HG02678 (cell line): ENCODE measurements at regions not wholly inside any gene's neighbourhood (a gene's known extent, or its start where the extent isn't known, plus 50 kb on each side); places are given as distances from the start of the nearest gene placed in this dataset.

Experiments used
- ATAC-seq: cut with Tn5 transposase; IDR thresholded peaks from one replicate; pipeline ENCODE4 v1.9.1; 2021; ENCODE audit warnings: mild to moderate bottlenecking, moderate library complexity; ENCODE audit not compliant: unreplicated experiment

DNA sequence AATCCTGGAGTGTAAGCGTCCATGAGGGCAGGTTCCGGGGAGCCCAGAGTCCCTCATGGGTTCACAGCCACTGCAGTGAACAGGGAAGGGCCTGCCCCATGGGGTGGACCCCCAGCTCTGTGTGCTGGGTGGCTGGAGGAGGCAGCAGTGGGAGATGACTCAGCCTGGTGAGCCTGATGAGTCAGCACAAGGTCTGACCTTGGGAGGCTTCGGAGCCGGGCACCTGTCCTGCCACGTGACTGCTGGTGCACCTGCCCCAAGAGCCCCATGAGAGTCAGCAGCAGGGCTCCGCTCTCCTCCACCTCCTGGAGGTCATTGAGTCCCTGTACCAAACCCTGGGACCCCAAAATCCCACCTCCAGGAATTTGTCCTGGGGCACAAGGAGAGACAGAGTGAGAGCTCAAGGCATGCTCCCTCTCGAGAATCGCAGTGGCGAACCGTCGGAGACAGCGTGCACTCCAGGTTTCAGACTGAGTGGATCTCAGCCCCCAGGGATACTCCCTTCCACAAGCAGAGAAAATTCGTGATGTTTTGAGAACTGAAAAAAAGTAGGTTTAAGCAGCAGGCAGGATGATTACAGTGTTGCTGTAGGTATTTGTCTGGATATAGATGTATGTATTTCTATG lies 1221.7 kb downstream of the BRD1 start:
- no peak for ATAC-seq

DNA sequence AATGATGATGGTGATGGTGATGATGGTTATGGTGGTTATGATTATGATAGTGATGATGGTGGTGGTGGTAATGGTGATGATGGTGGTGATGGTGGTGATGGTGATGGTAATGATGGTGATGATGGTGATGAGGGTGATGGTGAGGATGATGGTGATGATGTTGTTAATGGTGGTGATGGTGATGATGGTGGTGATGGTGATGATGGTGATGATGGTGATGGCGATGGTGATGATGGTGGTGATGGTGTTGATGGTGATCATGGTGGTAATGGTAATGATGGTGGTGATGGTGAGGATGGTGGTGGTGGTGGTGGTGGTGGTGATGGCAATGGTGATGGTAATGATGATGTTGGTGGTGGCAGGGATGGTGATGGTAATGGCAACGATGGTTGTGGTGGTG lies 1222.5 kb downstream of the BRD1 start:
- no peak for ATAC-seq

DNA sequence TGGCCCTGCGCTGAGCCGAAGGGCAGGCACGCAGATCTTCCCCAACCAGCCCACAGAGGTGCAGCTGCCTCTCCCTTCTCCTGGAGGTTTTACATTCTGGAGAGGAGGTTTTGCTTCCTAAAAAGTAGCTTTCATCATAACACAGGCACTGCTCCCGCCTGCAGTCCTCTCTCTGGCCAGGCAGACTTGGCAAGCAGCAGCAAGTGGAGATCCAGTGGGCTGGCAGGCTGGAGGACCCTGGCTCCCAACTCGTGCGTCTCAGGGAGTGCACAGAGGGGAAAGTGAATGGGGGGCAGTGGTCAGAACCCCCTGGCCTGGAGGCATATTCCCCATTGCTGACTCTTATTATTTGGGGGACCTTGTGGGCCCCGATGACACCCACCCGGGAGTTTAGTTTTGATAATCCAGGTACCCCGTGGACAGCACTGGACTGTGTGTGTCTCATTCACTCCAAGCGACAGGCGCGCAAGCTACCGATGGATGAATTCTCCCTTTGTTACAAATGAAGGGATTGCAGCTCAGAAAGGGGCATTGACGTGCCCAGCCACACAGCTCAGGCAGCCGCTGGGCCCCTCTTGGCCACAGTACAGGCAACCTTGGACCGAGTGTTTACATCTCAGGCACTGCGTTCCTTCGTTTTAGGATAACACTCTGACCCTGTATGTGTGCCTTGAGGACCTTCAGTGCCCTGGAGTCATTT lies 1223.9 kb downstream of the BRD1 start:
- ATAC-seq, result no peak

DNA sequence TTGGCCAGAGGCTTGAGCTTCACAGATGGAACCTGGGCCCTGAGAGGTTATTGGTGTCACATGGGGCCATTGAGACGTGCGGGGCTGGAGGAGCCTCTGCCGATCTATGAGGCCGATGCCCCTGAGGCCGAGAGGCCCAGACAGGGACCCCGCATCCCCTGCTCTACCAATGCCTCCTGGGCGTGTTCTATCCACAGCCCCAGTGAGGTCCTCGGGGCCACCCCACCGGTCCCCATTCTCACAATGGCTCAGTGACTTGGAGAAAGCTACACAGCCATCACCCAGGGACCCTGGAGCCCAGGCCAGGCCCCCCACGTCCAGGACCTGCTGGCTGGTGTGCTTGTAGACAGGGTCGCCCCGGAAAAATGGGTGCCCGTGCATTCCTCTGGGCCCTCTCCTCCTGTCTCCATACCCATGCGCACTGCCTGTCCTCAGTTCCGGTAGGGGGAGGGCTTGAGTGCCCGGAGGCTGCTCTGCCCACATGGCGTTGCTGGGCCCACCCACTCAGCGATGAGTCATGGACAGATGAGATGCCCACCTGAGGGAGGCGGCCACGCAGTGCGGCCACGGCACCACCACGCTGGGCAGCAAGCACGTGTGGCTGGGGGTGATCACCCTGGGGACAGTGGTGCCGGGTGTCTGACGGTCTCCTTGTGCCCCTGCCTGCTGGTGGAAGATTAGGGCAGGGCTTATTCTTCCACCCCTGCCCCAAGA lies 1224.7 kb downstream of the BRD1 start:
- ATAC-seq, result no peak

DNA sequence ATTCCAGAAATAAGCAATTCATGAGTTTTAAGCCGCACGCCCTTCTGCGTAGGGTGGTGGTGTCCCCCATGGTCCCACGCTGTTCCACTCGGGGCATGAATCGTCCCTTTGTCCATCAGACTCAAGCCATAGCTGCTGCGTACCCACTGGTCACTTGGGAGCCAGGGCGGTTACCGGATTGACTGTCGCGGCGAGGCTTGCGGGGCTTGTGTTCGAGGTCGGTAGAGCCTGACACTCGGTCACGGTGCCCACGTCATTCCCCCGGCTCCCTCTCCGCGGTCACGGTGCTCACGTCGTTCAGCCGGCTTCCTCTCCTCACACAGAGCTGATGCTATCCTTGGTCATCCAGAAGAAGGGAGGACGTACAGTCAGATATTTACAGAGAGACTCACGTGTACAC lies 1227.0 kb downstream of the BRD1 start:
- no peak for ATAC-seq

DNA sequence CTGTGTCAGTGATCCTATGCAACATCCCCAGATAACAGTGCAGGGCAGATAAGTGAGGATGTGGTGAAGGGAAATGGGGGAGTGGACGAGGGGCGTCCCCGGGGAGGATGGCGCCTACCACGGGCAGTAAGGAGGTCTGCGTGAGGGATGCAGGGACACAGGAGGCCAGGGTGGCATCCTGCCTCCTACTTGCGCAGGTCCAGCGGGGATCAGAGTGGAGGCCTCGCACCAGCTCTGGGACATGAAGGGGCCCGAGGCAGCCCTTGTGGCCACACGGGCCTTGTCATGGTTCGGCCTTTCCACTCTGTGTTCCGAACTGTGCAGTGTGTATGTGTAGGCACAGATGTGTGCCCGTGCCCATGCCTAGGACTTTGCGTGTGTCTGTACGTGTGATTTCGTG lies 1227.5 kb downstream of the BRD1 start:
- ATAC-seq, result no peak

DNA sequence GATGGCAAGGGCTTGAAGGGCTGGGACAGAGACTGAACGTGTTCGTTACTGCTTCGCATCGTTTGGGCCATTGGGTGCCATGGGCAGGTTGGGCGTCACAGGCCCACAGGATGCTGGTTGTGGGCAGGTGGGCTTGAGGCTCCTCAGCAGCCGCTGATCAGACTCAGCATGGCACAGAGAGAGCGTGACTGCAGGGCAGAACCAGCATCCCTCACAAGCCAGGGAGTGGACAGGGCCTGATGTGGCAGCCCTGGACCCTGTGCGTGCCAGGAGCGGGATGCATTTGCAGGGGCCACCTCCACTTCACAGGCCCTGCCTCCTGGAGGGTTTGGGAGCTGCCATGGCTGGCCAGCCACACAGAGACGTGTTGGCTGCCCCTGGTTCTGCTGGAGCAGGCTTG lies 1228.3 kb downstream of the BRD1 start:
- no peak for ATAC-seq

DNA sequence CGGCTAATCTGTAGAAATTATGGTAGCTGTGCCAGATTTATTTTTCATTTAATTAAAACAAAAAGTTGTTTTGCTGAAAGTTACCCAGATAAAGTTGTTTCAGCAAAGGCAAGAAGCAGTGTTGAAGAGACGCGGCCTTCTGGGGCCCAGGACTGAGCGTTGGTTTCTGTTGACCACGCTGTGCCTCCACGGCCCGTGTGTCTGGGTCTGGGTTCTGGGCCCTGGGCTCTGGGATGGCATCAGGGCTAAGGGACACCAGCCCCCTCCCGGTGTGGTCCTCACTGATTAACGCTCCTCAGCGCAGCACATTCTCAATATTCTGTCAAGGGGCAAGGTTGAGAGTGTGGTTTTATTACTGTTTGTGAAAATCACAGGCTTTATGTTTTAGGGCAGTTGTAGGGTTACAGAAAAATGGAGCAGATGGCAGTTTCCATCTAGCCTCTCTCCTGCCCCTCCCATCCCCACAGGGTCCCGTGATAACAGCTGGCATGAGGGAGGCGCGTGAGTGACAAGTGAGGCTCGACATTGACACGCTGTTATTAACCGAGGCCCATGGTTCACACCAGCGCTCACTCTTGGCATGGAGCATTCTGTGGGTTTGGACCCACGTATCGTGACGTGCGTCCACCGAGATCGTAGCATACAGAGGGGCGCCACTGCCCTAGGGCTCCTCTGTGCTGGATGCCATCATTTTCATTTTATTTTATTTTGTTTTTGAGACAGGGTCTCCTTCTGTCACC lies 1231.4 kb downstream of the BRD1 start:
- no peak for ATAC-seq

DNA sequence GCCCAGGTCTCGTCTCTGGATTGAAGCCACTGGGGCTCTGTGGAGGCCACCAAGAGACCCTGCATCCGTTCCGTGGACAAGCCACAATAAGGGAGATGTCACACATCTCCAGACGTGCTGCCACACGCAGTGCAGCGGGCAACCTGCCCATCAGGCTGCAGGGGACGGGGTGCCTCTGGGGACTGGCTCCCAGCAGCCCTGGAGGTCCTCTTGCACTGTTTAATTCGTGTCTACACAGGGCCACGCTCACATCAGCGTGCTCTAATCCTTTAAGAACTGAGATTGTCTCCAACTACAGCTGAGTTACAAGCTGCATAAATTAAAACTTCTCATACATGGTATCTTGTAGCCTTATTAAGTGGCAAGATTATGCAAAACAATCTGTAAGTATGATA lies 1232.2 kb downstream of the BRD1 start:
- no peak for ATAC-seq

DNA sequence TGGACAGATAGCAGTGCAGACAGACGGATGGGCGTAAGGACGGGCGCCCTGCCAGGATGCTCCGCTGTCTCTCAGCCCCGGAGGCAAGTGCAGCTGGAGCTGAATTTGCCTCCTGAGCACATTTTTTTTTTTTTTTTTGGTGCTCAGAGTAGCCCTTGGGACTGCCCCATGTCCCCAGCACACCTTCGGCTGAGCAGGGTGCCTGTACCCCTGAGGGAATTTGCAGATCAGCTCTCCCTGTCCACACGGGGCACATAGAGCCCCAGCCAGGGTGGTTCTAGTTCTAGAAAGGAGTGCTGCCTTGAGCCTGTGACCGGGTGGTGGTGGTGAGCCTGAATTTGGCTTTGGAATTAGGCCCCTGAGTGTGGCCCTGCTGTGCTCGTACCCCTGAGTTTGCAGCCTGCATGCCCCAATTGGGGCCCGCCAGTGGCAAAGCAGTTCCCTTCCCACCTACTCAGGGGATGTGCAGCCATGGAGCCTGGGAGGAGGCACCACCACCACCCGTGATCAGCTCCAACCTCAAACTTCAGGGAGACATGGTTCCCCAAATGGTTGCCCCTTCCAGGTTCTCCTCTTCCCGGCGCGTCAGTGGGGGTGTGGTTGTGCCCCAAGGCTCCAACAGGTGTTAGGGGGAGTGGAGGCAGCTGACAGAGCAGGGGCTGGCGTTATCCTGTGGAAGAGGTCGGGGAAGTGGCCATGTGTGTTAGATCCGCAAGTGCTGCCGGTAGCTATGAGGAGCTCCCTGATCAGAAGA lies 1232.7 kb downstream of the BRD1 start:
- no peak for ATAC-seq

DNA sequence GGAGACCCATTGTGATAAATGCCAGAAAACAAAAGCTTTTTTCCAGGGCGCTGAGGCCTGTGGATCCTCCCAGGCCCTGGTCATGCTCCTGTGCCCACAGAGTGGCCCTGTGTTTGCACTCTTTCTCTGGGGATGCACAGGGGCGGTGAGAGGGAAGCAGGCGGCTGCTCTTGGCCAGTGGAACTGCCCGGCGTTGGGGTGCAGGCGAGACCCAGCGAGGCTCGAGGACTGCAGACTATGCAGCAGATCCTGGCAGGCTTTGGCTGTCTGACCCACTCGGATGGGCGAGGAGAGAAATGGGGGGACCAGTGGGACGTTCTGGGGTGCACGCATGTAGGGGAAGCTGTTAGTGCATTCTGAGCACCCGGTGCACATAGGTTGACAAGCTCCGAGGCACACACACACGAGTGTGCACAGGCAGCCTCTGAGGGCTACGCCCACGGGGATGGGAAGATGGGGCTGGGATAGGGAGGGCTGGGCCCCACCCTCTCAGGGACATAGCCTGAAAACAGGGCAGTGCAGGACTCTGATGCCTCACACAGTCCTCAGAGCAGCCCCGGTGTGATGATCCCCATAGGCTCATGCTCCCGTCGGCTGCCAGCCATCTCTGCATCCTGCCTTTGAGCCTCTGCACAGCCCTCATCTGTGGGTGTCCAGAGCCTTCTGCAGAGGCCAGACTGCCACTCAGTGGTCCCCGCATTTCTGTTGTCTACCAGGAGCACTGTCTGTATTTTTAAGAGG lies 1233.5 kb downstream of the BRD1 start:
- no peak for ATAC-seq

DNA sequence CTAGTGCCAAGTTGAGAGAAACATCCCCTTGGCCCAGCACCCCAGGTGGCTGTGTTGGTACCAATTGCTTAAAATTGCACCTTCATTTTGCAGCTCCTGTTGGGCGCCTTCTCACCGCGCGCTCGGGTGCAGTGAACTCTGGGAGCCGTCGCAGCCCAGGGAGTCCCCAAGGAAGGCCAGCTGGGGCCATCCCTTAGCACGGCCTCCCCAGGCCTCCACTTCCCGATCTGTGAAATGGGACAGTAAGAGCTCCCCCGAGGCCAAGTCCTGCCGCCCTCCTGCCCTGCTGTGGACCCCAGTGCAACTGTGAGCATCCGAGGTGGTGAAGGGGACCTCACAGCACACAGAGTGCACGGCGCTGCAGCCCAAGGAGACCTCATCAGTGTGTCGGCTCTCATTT lies 1234.1 kb downstream of the BRD1 start:
- no peak for ATAC-seq

DNA sequence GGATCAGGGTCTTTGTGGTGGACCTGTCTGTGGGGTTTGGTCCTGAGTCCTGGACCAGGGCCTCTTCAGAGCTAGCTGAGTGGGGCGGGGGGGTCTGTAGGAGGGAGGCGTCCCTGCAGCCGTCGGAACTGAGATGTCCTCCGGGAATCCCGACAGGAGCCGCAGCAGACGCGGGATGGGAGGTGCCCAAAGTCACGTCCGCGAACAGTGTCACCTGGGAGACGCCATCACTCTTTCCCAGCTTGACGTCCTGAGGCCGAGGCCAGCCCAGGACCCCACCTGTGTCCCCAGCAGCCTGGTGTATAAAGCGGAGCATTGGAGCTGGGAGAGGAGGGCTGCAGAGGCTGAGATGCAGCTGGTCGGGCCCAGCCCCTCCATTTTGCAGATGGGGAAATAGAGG lies 1234.7 kb downstream of the BRD1 start:
- ATAC-seq, result no peak

DNA sequence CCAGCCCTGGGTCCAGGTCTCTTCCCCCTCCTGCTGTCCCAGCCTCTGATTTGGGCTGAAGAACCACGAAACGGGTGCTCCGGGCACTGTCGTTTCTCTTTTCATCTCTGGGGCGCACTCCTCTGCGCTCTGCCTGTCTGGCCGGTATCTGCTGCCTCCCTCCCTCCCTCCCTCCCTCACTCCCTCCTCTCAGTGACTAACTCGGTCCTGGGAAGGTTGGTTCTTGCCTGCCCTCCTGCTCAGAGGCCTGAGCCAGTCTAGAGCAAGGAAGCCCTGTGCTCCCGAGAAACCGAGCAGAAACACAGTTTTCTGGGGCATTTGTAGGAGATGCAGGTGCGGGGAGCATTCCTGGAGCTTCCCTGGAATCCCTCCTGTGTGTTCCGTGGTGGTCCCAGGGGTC lies 1235.2 kb downstream of the BRD1 start:
- no peak for ATAC-seq

DNA sequence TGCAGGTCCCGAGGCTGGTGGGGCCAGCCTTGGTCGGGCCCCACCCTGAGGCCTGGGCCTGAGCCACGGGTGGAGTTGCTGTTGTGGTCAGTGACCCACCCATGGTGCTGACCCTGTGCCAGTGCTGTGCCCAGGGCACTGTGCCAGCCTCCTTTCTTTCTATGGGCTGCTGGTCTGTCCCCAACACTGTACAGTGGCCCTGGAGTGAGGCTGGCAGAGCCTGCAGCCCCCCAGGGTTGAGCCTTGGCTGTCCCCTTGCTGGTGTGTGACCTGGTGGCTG lies 1235.7 kb downstream of the BRD1 start:
- no peak for ATAC-seq

DNA sequence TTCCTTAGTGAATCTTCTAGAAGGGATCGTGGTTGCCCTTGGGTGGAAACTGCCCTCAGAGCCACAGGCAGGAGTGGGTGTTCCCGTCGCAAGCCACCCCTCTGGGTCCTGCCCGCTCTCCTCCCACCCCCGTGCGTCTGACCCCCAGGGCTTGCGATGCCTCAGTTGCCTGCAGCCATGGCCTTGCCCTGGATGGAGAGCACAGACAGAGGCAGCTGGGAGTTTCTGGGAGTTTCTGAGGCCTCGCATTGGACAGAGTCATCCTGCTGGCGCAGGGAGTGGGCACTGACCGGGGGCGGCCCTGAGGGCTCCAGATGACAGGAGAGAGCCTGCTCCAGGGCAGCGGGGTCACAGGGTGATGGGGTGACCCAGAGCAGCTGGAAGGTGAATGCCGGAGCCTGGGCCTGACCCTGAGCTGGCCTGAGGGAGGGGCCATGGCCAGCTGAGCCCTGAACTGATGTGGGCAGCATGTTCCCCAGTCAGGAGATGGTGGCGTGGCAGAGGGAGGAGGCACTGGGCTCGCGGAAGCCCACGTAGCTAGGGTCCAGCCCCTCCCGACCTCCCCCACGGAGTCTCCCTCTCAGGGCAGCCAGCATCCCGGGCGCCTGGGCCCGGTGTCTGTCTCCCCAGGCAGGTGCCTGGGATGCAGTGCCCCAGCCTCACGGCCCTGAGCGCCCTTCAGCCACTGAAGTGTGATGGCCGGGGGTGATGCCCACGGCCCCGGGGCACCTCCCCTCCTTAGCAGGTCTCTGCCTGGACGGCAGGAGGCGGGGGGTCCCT lies 1236.2 kb downstream of the BRD1 start:
- no peak for ATAC-seq

DNA sequence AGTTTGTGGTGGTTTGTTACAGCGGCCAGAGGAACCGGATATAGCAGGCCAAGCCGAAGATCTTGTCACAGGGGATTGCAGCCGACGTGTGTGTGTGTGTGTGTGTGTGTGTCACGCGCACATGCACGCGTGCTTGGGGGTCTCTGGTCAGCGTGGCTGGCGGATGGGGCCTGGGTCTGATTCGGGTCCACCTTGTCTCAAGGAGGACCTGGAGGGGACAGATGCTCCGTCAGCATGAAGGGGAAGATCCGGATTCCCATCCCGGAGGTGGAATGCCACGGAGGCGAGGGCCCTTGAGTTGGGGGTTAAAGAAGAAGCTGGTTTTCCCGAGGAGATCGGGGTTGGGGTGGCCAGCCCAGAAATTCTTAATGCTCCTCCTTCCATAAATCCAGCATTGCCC lies 1237.8 kb downstream of the BRD1 start:
- ATAC-seq, result no peak

DNA sequence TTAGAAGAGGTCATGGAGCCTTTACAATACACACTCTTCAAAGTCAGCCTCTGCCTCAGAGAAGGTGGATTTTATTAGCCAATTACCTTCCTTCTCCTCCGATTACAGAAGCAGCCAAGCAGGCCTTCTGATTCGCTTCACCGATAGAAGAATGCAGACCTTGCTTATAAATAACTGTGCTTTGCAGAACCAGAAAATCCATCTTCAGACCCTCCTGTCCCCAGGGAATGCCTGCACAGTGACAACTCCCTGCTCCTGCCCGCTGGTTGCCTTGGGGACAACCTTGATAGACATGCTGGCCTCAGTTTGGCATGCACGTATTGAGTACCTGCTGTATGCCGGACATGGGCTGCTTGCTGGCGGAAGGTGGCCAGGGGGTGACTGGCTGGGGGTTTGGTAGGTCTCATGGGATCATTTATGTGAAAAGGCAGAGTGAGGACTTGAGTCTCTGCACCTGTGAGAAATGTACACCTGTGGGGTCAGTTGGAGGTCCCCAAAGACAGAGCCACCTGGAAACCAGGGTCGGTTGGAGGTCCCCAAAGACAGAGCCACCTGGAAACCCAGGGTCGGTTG lies 1238.7 kb downstream of the BRD1 start:
- no peak for ATAC-seq

DNA sequence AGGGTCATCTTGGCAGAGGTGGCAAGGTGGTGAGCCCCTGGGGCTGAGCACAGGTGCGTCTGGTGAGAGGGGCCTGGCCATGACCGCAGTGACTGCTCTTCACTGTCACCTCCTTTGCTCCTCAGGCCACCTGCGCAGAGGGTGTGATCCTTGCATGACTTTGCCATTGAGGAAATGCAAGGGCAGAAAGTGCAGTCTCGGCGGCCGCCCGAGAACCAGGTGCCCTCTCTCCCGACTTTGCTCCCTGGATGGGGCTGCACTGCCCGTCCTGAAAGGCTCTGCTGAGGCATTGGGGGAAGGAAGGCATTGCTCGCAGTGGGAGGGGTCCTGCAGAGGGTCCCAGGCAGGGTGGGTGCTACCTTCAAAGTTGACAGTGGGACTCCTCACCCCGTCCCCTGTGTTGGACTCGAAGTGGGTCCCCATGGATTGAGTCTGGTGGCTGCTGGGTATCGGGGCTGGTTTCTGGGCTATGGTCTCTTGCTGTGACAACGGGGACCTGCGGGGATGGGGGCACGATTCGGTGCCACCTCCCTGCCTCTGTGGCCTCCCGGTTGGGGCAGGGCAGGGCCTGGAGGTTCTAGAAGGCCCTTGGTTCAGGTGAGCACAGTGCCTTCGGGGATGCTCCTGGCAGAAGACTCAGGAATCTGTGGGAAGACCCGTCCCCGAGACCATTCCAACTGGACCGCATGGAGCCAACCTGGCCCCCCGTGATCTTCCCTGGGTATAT lies 1239.4 kb downstream of the BRD1 start:
- no peak for ATAC-seq
